Loucy (cell line): ENCODE measurements at regions not wholly inside any gene's neighbourhood (a gene's known extent, or its start where the extent isn't known, plus 50 kb on each side); places are given as distances from the start of the nearest gene placed in this dataset.

ENCODE experiments used
- H2AFZ ChIP-seq: fragments of 200-600 bp; sonication (generic); 2 replicates; pipeline ENCODE4 v1.6.0; 2016; ENCODE audit warnings: antibody characterized with exemption, mild to moderate bottlenecking, low read length, moderate library complexity
- H3F3A ChIP-seq: fragments of 200-600 bp; 2 replicates; pipeline ENCODE4 v1.6.0; 2016; ENCODE audit warnings: antibody characterized with exemption, low read depth, mild to moderate bottlenecking
- H3K27me3 ChIP-seq: fragments of 200-600 bp; sonication (generic); 2 replicates; pipeline ENCODE4 v1.6.1; 2014; ENCODE audit warnings: low read length, mild to moderate bottlenecking; ENCODE audit not compliant: insufficient read depth, poor library complexity, severe bottlenecking
- H3K36me3 ChIP-seq: fragments of 200-600 bp; sonication (generic); 2 replicates; pipeline ENCODE4 v1.6.1; 2016; ENCODE audit warnings: low read length; ENCODE audit not compliant: insufficient read depth
- H3K4me1 ChIP-seq: fragments of 200-600 bp; sonication (generic); 2 replicates; pipeline ENCODE4 v1.5.1; 2014; ENCODE audit warnings: low read length, mild to moderate bottlenecking; ENCODE audit not compliant: insufficient read depth, poor library complexity, severe bottlenecking
- H3K4me2 ChIP-seq: fragments of 200-600 bp; sonication (generic); 2 replicates; pipeline ENCODE4 v1.6.0; 2014; ENCODE audit warnings: antibody characterized with exemption, low read length, low read depth, mild to moderate bottlenecking; ENCODE audit not compliant: poor library complexity, severe bottlenecking
- H3K4me3 ChIP-seq: fragments of 200-600 bp; sonication (generic); 2 replicates; pipeline ENCODE4 v1.5.1; 2014; ENCODE audit warnings: low read length, mild to moderate bottlenecking, mixed read lengths; ENCODE audit not compliant: poor library complexity, severe bottlenecking
- H3K79me2 ChIP-seq: fragments of 200-600 bp; sonication (generic); 2 replicates; pipeline ENCODE4 v1.6.1; 2014; ENCODE audit warnings: low read length; ENCODE audit not compliant: insufficient read depth
- H3K9ac ChIP-seq: fragments of 200-600 bp; sonication (generic); 2 replicates; pipeline ENCODE4 v1.6.0; 2014; ENCODE audit warnings: mild to moderate bottlenecking, low read depth, low read length, moderate library complexity; ENCODE audit not compliant: poor library complexity, severe bottlenecking
- H3K9me2 ChIP-seq: fragments of 200-600 bp; sonication (generic); replicated peaks from 2 replicates; pipeline ENCODE4 v1.6.1; 2016; ENCODE audit warnings: low read depth, low read length, mixed read lengths
- H3K9me3 ChIP-seq: fragments of 200-600 bp; sonication (generic); 2 replicates; pipeline ENCODE4 v1.6.1; 2014; ENCODE audit warnings: mild to moderate bottlenecking, antibody characterized with exemption, low read length, low read depth; ENCODE audit not compliant: insufficient read depth
- H4K20me1 ChIP-seq: fragments of 200-600 bp; sonication (generic); 2 replicates; pipeline ENCODE4 v1.6.0; 2014; ENCODE audit warnings: antibody characterized with exemption, low read length, mild to moderate bottlenecking; ENCODE audit not compliant: insufficient read depth, poor library complexity, severe bottlenecking
- EZH2phosphoT487 ChIP-seq: fragments of 200-600 bp; IDR thresholded peaks from 2 replicates; pipeline ENCODE4 v1.6.1; 2018; ENCODE audit warnings: antibody characterized with exemption, mild to moderate bottlenecking, moderate library complexity, borderline replicate concordance
- TF ChIP-seq, protein P1 (sequence below): fragments of 200-600 bp; sonication (generic); conservative IDR thresholded peaks from 2 replicates; pipeline ENCODE4 v1.5.1; 2014; ENCODE audit warnings: mild to moderate bottlenecking, antibody characterized with exemption, low read length

DNA sequence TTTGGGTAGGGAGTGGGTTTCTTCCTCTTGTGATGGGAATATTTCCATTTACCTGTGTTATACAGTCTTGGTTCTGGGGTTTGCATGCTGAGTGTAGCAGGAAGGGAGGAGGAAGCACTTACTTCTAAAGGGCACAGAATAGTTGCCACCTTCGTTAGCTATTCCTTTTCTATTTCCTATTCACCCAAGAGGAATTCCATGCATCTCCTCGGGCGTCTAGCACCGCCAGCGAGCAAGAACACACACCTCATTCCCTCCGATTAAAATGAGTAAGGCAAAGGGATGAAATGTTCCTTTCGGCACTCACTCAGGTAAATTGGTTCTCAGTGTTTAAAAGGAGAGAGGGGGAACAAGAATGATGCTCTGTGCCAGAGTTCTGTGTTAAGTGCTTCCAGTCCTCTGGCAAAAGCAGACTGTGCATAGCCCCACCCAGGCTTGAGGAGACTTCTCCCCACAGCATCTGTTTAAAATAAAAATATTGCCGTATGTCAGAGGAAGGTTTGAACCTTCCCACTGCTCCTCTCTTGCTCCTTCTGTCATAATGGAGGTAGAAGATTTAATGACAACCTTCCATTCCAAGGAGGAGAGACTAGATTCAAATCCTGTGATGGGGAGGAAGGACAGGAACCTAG, 351.4 kb downstream of the PTTG2 start:
- no peaks in the 10 kb centered on the region for H3K79me2 ChIP-seq
- H4K20me1 ChIP-seq, result no peaks in the 10 kb centered on the region
- H3K9me2 ChIP-seq, result no peaks in the 10 kb centered on the region
- H2AFZ ChIP-seq, result no peak overlapping the region
- no peaks in the 10 kb centered on the region for H3K36me3 ChIP-seq
- H3K4me3 ChIP-seq, result no peak overlapping the region
- H3K4me2 ChIP-seq, result no peak overlapping the region
- H3K27me3 ChIP-seq, result no peaks in the 10 kb centered on the region
- no peaks in the 10 kb centered on the region for H3K9me3 ChIP-seq
- no peak for TF ChIP-seq EZH2phosphoT487
- TF ChIP-seq, protein P1, sequence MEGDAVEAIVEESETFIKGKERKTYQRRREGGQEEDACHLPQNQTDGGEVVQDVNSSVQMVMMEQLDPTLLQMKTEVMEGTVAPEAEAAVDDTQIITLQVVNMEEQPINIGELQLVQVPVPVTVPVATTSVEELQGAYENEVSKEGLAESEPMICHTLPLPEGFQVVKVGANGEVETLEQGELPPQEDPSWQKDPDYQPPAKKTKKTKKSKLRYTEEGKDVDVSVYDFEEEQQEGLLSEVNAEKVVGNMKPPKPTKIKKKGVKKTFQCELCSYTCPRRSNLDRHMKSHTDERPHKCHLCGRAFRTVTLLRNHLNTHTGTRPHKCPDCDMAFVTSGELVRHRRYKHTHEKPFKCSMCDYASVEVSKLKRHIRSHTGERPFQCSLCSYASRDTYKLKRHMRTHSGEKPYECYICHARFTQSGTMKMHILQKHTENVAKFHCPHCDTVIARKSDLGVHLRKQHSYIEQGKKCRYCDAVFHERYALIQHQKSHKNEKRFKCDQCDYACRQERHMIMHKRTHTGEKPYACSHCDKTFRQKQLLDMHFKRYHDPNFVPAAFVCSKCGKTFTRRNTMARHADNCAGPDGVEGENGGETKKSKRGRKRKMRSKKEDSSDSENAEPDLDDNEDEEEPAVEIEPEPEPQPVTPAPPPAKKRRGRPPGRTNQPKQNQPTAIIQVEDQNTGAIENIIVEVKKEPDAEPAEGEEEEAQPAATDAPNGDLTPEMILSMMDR, result no peak
- H3F3A ChIP-seq, result no peaks in the 10 kb centered on the region
- H3K4me1 ChIP-seq, result no peaks in the 10 kb centered on the region
- H3K9ac ChIP-seq, result no peak overlapping the region

DNA sequence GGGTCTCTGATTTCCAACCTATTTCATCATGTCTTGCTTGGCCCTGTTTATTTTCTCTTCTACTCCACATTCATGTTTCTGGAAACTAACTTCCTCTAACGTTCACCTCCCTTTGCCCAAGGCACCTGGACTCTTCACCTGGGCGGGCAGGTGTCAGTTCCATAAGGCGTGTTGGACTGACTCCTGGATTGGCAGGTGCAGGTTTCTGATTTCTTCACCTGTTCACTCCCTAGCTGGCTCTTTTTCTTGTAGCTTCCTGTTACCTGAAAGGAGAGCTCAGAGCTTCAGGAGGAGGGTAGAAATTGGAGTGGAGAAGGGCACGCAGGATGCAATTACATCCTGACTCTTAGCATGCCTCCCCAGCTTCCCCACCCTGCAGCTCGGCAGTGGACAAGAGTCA, 350.8 kb upstream of the KLF3 start:
- no peaks in the 10 kb centered on the region for H3K36me3 ChIP-seq
- no peaks in the 10 kb centered on the region for H3K79me2 ChIP-seq
- no peaks in the 10 kb centered on the region for H3F3A ChIP-seq
- TF ChIP-seq, protein P1, result no peak
- no peak for TF ChIP-seq EZH2phosphoT487
- no peaks in the 10 kb centered on the region for H4K20me1 ChIP-seq
- no peak overlapping the region for H3K4me3 ChIP-seq
- H2AFZ ChIP-seq, result no peak overlapping the region
- H3K4me2 ChIP-seq, result no peak overlapping the region
- H3K9ac ChIP-seq, result no peak overlapping the region
- no peaks in the 10 kb centered on the region for H3K9me2 ChIP-seq
- H3K4me1 ChIP-seq, result no peaks in the 10 kb centered on the region
- no peaks in the 10 kb centered on the region for H3K27me3 ChIP-seq
- H3K9me3 ChIP-seq, result no peaks in the 10 kb centered on the region

DNA sequence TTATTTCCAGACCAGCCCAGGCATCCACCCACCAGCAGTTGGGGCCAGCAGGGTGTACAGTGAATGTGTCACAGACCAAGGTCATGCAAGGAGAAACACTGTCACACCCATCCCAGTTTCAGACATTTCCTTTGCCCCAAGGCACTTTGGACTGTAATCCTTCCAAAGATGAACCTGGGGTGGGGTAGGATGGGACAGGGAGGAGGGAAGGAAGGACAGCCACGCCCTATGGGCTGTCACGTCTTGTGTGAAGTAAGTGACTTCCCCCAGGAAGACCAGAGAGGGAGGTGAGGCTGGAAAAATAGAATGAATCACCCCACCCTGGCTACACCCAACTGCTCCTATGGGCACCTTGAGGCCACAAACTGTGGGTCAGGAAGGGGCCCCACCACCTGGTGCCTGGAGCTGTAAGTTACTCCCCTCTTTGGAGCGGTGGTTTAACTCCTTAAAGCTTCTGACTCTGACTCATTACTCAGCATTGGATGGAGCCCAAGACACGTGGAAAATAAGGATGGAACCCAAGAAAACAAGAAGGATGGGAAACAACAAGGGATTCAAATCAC, 349.9 kb upstream of the KLF3 start:
- no peak overlapping the region for H2AFZ ChIP-seq

More for the DNA sequence above, 349.9 kb upstream of the KLF3 start:
- no peaks in the 10 kb centered on the region for H3K79me2 ChIP-seq
- H3F3A ChIP-seq, result no peaks in the 10 kb centered on the region
- TF ChIP-seq, protein P1, result no peak
- TF ChIP-seq EZH2phosphoT487, result no peak
- no peaks in the 10 kb centered on the region for H3K9me2 ChIP-seq
- H3K4me2 ChIP-seq, result no peak overlapping the region
- no peaks in the 10 kb centered on the region for H3K4me1 ChIP-seq
- no peaks in the 10 kb centered on the region for H3K36me3 ChIP-seq
- H3K9me3 ChIP-seq, result no peaks in the 10 kb centered on the region
- H3K4me3 ChIP-seq, result no peak overlapping the region
- no peaks in the 10 kb centered on the region for H3K27me3 ChIP-seq
- H4K20me1 ChIP-seq, result no peaks in the 10 kb centered on the region
- no peak overlapping the region for H3K9ac ChIP-seq
